GM18868 (cell line): ENCODE measurements at regions not wholly inside any gene's neighbourhood (a gene's known extent, or its start where the extent isn't known, plus 50 kb on each side); places are given as distances from the start of the nearest gene placed in this dataset.
"Not testable (repeated sequence)": the region's sequence is repeated elsewhere in the genome, so short reads cannot be mapped to it uniquely, and the experiment has no call there.

ENCODE experiments used
- ATAC-seq: cut with Tn5 transposase; IDR thresholded peaks from one replicate; pipeline ENCODE4 v1.9.1; 2021; ENCODE audit warnings: mild to moderate bottlenecking, moderate library complexity; ENCODE audit not compliant: unreplicated experiment

DNA sequence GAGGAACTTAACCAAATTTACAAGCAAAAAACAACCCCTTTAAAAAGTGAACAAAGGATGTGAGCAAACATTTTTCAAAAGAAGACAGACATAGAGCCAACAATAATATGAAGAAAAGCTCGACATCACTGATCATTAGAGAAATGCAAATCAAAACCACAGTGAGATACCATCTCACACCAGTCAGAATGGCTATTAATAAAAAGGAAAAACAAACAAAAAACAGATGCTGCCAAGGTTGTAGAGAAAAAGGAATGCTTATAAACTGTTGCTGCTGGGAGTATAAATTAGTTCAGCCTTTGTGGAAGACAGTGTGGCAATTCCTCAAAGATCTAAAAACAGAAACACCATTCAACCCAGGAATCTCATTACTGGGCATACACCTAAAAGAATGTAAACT is 527.8 kb upstream of the PTCHD4 start:
- not testable (repeated sequence) for ATAC-seq

DNA sequence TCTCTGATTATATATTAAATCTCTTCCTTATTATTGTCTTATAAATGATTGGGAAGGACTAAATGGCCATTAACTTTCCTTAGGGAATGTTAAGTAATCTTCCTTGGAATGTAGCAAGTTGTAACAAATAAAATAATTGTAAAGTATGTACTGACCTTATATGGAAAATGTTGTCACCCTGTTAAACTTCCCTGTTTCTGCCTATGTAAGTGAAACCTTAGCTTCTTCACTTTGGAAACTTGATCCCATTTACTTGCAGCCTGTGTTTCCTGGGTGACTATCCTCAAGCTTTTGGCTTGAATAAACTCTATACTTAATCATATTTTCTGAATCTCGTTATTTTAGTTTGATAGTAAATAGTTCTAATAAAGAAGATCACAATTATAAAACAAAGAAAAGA is 519.5 kb upstream of the PTCHD4 start:
- no peak for ATAC-seq

DNA sequence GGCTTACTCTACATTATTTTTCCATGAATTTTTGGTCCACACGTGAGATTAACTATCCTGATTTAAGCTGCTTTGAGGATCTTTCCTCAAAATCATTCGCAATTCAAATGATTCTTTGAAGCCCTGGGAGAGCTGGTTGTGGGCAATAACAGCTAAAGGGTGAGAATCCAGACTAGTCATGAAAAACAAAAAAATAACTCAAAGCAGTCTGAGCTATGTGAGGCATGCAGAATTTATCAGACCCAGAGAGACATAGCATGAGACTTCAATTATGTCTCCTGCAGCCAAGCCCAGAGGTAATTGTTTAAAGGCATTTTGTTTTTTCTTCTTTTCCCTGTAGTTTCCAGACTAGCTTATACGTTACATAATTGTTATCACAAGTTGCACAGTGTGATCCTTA is 517.3 kb upstream of the PTCHD4 start:
- no peak for ATAC-seq

DNA sequence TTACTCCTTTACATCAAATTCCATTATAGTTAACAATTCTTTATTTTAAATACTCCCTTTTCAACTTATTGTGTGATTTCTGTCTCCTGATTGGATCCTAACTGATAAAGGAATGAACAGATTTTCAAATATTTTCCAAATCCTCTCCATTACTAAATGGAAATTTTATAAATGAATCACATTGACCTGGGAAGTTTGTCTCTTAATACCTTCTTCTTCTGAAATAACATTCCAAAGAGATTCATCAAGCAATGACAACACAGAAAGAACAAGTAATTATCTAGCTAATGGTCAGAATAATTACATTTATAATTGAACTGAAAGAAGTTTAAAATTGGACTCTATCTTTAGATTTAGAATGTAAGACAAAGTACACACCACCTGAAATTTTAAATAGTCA is 515.4 kb upstream of the PTCHD4 start:
- ATAC-seq, result no peak

- ATAC-seq, result no peak
Observed at GRCh38 chr6:48624631-48625030, 513.6 kb upstream of the PTCHD4 start.

DNA sequence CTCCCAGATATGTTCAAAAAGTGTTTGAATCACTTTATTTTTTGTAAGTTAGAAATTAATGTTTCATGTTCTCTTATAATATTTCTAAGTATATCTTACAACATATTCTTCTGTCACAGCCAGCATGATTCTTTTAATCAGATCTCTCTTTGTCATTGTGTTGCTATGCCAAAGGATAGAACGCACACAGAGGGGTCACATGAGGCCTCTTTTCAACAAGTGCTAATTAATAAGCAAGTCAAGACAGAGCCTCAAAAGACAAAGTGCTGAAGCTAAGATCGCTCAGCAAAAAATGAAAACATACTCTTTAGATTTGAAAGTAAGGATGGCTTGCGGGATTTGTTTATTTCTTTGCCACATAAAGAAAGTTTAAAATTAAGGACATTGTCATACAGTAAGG is 508.8 kb upstream of the PTCHD4 start:
- no peak for ATAC-seq

GRCh38 chr6:48615041-48615440 is 504.0 kb upstream of the PTCHD4 start:
- no peak for ATAC-seq

- no peak for ATAC-seq
Observed at GRCh38 chr6:48614326-48614725, 503.3 kb upstream of the PTCHD4 start.

- ATAC-seq, result no peak
Observed at GRCh38 chr6:48613231-48613949, 502.4 kb upstream of the PTCHD4 start.

DNA sequence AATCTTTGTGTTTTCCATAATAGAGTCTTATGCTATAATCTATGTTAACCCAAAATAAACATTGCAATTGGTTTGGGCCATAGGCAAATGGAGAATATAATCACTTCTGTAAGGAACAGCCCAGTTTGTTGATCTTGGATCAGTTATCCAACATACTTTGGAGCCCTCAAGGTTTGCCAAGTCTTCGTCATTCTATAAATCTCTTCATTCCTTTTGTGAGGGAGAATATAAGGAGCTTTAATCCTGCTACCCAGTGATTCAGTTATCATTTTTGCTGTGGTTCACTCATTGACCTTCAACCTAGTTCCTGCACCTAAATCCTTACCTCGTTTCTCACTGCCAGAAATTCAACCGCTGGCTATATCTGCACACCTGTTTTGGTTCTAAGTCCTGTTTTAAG is 500.3 kb upstream of the PTCHD4 start:
- ATAC-seq, result no peak

DNA sequence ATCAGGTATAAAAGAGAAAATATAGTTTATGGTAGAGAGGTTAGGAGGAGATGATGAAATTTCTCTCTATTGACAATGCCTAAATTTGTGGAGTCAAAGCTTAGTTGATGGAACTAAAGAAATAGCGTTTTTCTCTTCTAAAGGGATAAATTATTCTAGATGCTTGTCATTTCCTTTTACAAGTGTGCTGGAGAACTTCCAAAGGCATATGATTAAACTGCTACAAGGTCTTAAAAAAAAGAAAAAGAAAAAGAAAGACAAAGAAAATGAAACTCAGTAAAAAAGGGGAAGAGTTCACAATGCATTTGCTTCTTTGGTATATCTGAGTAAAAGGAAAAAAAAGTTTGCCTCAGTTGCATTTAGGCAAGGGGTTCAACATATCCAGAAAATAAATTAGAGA is 499.8 kb upstream of the PTCHD4 start:
- ATAC-seq, result no peak

GRCh38 chr6:48606618-48607017 is 495.6 kb upstream of the PTCHD4 start:
- no peak for ATAC-seq

GRCh38 chr6:48597951-48598350 is 487.0 kb upstream of the PTCHD4 start:
- no peak for ATAC-seq

- ATAC-seq, result no peak
Observed at GRCh38 chr6:48596830-48597229, 485.8 kb upstream of the PTCHD4 start.

GRCh38 chr6:48591158-48591557 is 480.2 kb upstream of the PTCHD4 start:
- ATAC-seq, result not testable (repeated sequence)

GRCh38 chr6:48584846-48585245 is 473.8 kb upstream of the PTCHD4 start:
- ATAC-seq, result no peak

GRCh38 chr6:48570656-48571055 is 459.7 kb upstream of the PTCHD4 start:
- ATAC-seq, result no peak

DNA sequence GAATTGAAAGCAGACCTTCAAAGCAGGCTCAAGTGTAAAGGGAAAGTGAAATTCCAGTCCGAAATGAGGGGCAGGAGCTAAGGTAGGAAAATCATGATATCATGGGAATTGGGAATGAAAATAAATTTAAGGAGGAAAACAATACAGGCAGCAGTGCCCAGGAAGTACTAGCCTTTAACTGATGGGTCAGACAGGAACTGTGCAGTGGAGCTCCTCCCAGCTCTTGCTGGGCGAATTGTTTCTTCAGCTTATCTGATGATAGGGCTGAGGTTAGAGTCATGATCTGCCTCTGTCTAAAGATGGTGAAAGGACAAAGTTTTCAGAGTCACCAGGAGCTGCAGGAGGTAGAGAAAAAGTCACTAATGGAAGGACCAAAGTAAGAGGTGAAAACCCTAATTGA is 457.9 kb upstream of the PTCHD4 start:
- no peak for ATAC-seq

GRCh38 chr6:48567016-48567415 is 456.0 kb upstream of the PTCHD4 start:
- ATAC-seq, result no peak

GRCh38 chr6:48564036-48564820 is 453.2 kb upstream of the PTCHD4 start:
- no peak for ATAC-seq

GRCh38 chr6:48563433-48563832 is 452.4 kb upstream of the PTCHD4 start:
- no peak for ATAC-seq

DNA sequence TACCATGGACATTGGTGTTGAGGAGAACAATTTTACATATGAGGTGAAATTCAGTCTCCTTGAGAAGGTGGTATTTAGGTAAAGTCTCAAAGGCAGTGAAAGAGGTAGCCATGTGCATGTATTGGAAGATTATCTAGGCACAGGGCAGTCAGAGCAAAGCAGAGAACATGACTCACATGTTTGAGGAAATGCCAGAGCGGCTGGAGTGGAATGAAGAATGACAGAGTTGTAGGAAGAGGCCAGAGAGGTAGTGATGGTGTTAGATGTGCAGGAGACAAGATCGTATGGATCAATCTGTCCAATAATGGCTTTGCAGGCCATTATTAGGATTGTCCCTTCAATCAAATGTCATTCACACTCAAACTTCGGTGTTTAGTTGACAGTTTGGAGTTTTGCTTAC is 449.4 kb upstream of the PTCHD4 start:
- no peak for ATAC-seq
